ENCODE measurements at regions not wholly inside any gene's neighbourhood (a gene's known extent, or its start where the extent isn't known, plus 50 kb on each side); places are given as distances from the start of the nearest gene placed in this dataset.

DNA sequence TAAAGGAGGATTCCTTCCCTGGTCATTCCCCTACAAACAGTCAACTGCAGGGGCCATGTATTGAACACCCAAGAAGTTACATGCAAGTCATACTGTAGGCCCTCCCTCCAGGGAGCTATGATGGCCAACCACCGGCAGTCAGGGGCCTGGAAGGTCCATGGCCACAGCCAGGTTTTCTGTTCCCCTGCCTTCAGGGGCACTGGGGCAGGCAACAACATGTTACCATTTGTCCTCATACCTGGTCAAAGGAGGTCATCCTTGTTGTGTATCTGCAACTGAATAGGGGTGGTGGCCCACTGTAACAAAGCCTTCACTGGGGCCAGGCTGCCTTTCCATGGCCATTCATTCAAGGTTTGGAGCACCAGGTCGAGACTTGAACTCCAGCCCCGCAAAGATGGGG, 433.6 kb downstream of the DYNC2H1 start:
- TF ChIP-seq, protein P1, sequence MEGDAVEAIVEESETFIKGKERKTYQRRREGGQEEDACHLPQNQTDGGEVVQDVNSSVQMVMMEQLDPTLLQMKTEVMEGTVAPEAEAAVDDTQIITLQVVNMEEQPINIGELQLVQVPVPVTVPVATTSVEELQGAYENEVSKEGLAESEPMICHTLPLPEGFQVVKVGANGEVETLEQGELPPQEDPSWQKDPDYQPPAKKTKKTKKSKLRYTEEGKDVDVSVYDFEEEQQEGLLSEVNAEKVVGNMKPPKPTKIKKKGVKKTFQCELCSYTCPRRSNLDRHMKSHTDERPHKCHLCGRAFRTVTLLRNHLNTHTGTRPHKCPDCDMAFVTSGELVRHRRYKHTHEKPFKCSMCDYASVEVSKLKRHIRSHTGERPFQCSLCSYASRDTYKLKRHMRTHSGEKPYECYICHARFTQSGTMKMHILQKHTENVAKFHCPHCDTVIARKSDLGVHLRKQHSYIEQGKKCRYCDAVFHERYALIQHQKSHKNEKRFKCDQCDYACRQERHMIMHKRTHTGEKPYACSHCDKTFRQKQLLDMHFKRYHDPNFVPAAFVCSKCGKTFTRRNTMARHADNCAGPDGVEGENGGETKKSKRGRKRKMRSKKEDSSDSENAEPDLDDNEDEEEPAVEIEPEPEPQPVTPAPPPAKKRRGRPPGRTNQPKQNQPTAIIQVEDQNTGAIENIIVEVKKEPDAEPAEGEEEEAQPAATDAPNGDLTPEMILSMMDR (conservative IDR thresholded peaks at IDR 0.05; ENCODE audit: low read depth, low read length): no peak
- TF ChIP-seq EZH2 (IDR thresholded peaks at IDR 0.05; ENCODE audit: low read length, unreplicated experiment): no peak
